Omental fat pad (tissue), 3 donors: ENCODE measurements at regions not wholly inside any gene's neighbourhood (a gene's known extent, or its start where the extent isn't known, plus 50 kb on each side); places are given as distances from the start of the nearest gene placed in this dataset.

Source experiments
- ATAC-seq: fragments of 150-250 bp; one replicate; pipeline ENCODE4 v1.9.1; 2016; ENCODE audit warnings: mild to moderate bottlenecking, moderate library complexity; ENCODE audit not compliant: low FRiP score
- DNase-seq: peaks from one replicate; pipeline ENCODE4 v3.0.0-alpha.2; 2019; ENCODE audit warnings: low spot score
- CTCF ChIP-seq, 3 donors: fragments of 450-650 bp; IDR thresholded peaks; one replicate each; pipeline ENCODE4 v1.5.1; 2016 to 2017; ENCODE audit warnings: antibody characterized with exemption in 3 of 3, mild to moderate bottlenecking in 3 of 3, moderate library complexity in 2 of 3

GRCh38 chr16:66295761-66296546, 70.5 kb upstream of the CDH5 start:
- TF ChIP-seq CTCF (IDR thresholded peaks at IDR 0.05) = no peak
- ATAC-seq (no peak), DNase-seq (no peak)

GRCh38 chr16:66295213-66295612, 71.3 kb upstream of the CDH5 start:
- TF ChIP-seq CTCF (IDR thresholded peaks at IDR 0.05) = no peak
- DNase-seq (no peak), ATAC-seq (no peak)

GRCh38 chr16:66294507-66294906, 72.0 kb upstream of the CDH5 start:
- no peak for ATAC-seq
- no peak for DNase-seq

GRCh38 chr16:66293932-66294331, 72.6 kb upstream of the CDH5 start:
- ATAC-seq (no peak), DNase-seq (no peak)
- no peak for TF ChIP-seq CTCF (IDR thresholded peaks at IDR 0.05)

More at GRCh38 chr16:66294507-66294906, 72.0 kb upstream of the CDH5 start:
- no peak for TF ChIP-seq CTCF (IDR thresholded peaks at IDR 0.05)

GRCh38 chr16:66293207-66293735, 73.2 kb upstream of the CDH5 start:
- no peak for TF ChIP-seq CTCF (IDR thresholded peaks at IDR 0.05)
- DNase-seq (no peak), ATAC-seq (no peak)

- DNase-seq (no peak), ATAC-seq (no peak)
- no peak for TF ChIP-seq CTCF (IDR thresholded peaks at IDR 0.05)
Observed at GRCh38 chr16:66292241-66292935, 74.1 kb upstream of the CDH5 start.
